ENCODE measurements at regions not wholly inside any gene's neighbourhood (a gene's known extent, or its start where the extent isn't known, plus 50 kb on each side); places are given as distances from the start of the nearest gene placed in this dataset.

DNA sequence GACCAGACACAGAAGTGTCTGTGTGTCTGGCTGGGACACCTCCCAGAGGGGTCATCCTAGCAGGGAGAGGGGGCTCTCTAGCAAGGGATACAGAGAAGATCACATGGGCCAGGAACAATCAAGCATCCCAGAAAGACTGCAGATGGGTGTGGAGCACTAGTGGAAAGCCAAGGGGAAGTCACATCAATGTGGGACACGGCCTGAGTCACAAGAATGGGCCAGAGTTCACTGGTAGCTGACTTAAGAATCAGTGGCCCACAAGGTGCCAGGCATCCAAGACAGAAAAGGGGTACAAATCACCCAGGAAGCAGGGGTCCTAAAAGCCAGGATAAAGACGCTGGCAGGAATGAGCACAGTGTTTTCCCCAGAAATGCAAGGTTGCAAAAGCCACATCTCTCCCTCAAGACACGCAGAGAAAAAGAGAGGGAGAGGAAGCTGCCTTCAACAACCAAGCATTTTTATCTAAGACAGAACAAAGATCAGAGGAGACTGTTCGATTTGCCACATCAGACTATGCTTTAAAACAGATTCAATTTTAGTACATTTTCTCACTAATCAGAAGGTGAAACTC lies 113.6 kb upstream of the DST start:
- TF ChIP-seq, protein P1, sequence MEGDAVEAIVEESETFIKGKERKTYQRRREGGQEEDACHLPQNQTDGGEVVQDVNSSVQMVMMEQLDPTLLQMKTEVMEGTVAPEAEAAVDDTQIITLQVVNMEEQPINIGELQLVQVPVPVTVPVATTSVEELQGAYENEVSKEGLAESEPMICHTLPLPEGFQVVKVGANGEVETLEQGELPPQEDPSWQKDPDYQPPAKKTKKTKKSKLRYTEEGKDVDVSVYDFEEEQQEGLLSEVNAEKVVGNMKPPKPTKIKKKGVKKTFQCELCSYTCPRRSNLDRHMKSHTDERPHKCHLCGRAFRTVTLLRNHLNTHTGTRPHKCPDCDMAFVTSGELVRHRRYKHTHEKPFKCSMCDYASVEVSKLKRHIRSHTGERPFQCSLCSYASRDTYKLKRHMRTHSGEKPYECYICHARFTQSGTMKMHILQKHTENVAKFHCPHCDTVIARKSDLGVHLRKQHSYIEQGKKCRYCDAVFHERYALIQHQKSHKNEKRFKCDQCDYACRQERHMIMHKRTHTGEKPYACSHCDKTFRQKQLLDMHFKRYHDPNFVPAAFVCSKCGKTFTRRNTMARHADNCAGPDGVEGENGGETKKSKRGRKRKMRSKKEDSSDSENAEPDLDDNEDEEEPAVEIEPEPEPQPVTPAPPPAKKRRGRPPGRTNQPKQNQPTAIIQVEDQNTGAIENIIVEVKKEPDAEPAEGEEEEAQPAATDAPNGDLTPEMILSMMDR (conservative IDR thresholded peaks at IDR 0.05; ENCODE audit: low read length): no peak
- no peak for TF ChIP-seq EZH2phosphoT487 (IDR thresholded peaks at IDR 0.05; ENCODE audit: borderline replicate concordance)
